Left kidney (tissue), 1 donor: ENCODE measurements at regions not wholly inside any gene's neighbourhood (a gene's known extent, or its start where the extent isn't known, plus 50 kb on each side); places are given as distances from the start of the nearest gene placed in this dataset.

Experiments used
- DNase-seq: peaks from one replicate; pipeline ENCODE4 v3.0.0-alpha.2; 2013

DNA sequence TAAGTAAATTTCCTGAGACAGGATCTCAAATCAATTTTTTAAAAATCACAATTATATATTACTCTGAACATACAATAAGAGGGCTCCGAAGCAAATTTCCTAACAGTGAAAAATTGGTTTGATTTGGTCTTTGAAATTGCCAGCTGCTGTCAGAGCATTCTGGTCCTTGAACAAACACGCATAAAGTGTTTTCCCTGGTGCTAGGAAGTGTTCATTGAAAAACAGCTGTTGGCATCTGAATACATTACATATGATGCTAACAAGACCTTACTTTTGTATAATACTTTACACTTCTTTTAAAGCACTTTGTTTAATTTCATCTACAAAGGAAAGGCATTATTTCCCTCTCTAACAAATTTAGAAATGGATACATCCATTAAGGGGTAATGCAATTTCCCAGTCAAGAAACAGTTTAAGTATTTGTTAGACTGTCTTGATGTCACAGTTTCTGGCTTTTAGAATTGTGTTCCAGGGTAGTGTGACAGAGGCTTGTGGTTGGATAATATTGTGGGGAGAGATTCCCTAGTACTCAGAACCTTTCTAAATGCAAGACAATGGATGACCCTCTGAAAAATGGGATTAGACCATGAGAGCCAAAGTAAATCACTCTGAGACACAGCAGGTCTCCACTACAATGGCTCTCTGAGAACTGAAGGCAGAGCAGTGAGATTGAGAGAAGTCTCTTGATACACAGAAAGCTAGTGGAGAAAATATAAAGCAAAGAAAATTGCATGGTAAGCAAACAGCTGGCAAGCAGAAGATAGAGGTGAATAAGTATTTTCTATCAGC is 299.0 kb downstream of the TRIB2 start:
- DNase-seq, result no peak

DNA sequence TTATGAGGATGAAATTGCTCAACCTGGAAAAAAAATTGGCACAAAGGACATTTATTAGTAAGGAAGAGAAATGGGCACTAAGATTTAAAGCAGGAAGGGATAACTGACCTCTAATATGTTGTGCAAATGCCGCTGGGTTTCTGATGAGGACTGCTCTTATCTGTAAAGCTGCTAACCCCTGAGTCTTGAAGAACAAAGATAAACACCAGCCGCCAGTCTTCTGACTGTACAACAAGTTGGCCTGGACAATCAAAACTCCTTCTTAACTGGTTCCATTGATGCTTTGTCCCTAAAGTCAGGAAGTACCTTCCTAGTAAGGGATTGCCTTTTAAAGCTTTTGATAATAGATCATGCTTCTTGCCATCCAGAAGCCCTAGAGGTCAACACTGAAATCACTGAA is 301.8 kb downstream of the TRIB2 start:
- no peak for DNase-seq

DNA sequence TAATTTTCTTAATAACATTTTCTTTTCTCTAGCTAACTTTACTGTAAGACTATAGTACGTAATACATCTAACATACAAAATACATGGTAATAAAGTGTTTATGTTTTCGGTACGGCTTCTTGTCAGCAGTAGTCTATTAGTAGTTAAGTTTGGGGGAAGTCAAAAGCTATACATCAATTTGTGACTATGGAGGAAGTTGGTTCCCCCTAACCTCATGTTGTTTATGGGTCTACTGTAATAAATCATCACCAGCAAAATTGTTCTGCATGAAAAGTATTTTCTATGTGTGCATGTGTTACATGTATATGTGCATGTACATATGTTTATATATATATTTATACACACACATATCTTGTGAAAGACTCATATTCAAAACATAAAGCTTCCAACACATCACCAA is 303.0 kb downstream of the TRIB2 start:
- DNase-seq, result no peak

DNA sequence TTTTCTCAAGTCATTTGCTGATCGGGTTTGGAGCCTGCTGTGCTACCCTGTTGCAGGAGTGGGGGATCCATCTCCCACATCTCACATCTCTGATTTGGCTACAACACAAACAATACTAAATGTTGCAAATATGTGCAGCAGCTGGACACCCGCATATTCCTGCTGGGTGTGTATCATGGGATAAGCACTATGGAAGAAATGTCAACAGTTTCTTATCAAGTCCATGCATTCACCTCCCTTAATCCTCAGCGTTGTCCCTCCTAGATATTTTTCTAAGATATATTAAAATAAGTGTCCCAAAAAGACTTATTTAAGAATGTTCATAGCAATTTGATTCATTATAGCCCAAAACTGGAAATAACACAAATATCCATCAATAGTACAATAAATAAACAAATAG is 303.7 kb downstream of the TRIB2 start:
- no peak for DNase-seq

DNA sequence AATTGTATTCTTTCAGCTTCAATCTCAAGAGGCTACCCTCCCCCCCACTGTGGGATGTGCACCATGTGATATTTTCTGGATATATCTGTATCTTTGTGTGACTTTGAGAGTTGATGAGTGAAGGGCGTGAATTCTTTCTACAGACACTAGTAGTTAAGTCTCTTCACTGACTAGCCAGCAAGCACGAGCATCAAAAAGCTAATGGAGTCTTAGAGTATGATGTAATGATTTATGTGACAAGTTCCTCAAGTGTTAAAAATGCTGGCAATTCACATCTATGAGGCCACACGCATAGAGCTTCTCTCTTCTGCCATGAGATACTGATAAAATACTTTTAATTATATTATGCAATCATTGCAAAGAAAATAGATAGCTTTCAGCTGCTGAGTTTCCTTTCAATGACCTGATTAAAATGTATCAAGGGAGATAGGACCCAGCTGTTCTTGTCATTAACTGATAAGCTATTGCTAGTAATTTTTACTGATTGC is 304.8 kb downstream of the TRIB2 start:
- no peak for DNase-seq

DNA sequence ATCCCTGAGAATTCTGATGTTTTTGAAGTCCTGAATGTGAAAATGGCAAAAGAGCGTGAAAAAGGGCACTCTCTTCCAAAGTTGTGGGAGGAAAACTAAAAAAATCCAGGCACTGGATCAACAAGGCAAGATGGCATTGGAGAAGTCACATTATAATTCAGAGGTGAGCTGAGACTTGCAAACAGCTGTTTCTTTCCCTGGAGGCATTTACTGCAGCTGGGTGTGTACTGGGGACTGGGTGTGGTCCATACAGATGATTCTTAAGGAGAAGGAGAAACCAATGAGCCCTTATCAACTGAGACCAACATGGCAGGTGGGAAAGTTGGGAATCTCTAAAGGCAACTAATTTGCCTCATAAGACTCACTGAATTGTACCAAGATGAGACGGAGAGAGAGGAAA is 313.9 kb downstream of the TRIB2 start:
- no peak for DNase-seq

DNA sequence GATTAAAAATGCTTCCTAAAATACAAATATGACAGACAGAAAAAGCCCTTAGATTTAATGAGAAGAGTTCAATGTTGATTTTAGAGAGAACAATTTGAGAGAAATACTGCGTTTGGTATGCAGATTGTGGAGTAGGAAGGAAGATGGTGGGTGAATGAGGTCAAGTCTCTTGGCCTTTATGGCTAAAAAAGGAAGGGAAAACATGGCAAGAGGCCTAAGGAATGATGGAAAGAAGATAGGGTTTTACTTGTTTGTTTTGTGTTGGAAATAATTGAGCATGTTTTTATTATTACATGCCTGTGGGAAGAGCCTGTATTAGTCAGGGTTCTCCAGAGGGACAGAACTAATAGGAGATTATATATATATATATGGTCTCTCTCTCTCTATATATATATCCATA is 318.1 kb downstream of the TRIB2 start:
- no peak for DNase-seq

DNA sequence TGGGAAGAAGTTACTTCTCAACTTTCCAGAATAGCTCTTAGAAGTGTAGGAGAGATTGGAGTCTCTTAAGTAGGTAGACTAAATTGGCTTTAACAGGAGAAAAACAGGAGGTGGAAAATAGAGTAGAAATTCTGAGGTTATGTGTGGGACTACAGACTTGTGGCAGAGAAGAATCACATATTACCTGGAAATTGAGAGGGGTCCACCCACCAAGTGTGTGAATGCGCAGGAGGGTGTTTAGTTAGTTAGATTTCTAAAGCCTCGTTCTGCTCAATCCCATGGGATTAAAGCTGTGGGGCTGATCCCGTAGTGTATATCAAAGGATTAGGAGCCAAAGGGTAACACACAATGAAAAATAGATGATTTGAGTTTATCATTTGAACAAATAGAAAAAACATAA is 319.1 kb downstream of the TRIB2 start:
- no peak for DNase-seq

DNA sequence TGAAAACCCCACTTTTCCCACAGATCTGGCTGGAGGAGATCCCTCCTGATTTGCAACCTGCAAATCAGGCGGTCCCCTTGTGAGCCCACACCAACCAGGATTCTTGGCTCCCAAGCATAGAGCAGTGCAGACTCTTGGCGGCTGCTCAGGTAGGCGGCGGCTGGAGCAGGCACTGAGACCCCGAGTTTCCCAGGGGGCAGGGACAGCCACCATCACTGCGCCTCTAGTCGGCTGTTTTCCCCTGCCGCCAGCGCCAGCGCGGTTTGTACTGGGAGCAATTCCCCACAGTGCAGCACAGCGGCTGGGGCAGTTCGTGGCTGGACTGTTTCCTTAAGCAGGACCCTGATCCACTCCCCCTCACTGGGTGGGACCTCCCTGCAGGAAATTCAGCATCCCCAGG is 323.3 kb downstream of the TRIB2 start:
- no peak for DNase-seq

DNA sequence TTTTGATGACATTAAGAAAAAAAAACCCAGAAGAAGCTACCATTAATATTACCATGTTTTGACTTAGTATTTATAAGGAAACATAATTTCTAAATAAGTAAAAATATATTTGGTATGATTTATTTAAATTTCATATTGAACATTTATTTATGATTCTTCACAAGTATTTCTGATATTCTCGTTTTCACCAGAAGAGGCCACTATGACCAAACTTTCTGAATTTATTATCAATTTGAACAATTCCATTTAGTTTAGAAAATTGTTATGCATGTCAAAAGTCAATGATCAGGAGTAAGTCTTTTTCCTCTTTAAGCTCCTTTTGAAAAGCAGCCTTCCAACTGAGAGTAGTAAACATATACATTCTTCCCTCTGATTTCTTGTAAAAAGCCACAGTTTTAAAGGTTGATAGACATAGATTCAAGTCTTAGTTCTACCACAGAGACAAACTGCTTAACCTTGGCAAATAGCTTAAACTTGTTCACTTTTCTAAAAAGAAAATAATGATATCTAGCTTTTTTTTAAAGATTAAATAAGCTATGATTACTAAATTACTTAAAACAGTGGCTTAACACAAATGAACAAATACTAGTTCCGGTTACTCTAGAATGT is 329.9 kb downstream of the TRIB2 start:
- no peak for DNase-seq

DNA sequence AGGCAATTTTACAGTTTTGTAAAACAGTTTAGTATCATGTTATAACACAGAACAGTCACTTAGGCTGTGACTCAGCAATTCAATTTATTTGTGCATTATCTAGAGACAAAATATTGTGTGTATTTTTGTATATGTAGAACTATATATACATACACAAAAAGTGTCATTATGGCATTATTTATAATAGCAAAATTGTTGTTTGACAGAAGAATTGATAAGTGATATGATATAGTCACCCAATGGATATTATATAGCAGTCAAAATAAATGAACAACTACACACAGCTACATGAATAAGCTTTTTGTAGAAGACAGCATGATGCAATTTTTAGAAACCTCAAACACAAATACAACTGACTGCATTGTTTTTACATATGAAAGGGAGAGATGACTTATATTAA is 334.0 kb downstream of the TRIB2 start:
- no peak for DNase-seq

DNA sequence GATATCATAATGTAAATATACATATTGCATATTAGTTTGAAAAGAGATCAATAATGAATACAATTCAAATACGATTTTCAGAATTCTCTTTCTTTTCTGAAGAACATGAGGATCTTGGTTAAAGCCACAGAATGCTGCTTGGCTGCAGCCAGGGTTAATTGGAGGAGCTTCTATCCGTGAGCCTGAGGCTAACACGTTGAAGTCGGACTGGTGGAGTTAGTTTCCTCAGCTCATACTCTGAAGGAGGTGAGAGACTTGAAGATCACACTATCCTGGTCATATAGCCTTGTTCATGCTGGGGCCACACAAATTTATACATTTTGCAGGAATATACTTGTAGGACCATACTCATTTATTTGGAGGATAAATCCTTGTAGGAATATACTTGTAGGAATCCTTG is 335.8 kb downstream of the TRIB2 start:
- no peak for DNase-seq

DNA sequence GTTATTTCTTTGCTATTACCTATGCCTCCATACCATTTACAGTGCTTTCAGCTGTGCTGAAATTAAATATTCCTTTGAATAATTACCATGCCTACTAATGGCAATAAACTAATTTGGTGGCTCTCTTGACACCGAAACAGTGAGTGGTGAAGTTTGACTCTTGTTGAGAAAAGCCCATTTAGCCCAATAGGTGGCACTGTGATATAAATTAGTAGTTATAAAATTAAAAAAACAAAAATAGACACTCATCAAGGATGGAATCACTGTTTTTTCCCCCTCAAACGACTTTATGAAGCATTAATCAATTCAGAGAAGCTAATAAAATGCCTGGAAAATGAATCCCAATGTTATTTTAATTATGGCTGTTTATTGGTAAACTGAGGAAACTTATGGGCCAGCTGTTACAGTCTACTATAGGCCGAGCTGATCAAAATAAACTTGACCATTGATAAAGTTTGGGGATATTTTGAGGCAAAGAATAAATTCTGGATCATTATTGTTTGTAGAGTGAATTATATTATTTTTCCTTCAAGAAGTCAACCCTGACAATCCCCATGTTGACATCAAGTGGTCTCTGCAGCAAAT is 339.6 kb downstream of the TRIB2 start:
- DNase-seq, result peak; percentile 19

DNA sequence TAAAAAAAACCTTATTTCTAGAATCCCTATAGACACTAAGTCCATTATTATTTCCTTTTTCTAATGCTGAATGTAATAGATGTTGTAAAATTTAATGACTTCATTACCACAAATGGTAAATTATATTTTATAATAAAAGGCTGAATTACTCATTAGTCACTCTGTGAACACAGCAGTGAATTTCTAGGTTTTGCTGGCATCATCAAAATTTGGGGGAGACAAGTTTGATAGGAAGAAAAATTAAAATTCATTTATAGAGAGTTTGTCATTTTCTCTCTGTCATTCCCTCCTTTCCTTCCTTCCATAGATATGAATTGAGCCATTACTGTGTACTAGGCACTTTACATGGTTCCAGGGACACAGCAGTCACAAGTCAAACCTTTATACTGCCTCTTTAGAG is 340.9 kb downstream of the TRIB2 start:
- DNase-seq, result no peak

DNA sequence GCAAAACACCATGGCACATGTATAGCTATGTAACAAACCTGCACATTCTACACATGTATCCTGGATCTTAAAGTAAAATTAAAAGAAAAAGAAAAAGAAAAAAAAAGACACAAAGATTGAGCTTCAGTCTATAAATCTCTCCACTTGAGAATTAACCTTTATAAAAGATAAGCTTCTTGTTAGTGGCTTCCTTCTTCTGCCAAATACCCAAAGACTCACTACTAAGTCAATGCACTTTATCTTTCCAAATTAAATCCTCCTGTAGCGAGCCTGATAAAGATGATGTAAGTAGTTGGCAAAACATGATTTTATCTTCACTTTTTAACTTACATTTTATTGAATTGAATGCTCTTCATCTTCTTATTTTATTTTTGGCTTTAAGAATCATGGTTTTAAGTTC is 349.9 kb downstream of the TRIB2 start:
- no peak for DNase-seq

DNA sequence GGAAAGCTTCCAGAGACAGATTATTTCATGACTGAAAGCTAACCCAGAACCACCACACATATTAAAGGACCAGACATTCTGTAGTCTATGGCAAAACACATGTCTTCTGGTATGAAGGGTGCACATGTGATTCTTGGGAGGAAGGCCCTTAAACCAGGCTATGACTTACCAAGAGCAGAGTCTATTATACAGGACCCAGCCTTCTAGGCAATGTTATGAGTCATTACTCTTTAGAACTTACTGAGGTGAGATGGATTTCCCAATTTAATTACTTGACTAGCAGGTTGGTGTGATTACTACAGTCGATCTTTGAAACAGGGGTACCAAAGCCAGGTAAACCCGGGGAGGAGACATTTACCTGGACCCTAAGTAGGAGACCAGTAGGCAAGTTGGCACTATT is 350.8 kb downstream of the TRIB2 start:
- no peak for DNase-seq

DNA sequence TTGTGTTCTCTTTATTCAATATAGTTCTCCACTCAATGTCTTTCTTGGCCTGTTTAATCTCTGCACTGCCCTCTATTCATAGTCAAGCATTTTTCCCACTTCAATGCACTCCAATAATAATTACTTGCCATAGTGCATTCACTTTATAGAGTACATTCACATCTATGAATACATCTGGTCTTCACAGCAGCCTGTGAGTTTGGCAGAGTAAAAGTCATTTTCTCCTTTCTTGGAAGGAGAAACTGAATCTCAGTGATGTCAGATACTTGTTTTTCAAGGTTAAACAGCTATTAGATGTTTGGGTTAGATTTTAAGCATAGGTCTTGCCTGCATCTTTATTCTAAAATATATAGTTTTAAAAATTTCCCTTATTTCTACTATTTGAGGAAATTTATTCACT is 373.2 kb downstream of the TRIB2 start:
- no peak for DNase-seq

DNA sequence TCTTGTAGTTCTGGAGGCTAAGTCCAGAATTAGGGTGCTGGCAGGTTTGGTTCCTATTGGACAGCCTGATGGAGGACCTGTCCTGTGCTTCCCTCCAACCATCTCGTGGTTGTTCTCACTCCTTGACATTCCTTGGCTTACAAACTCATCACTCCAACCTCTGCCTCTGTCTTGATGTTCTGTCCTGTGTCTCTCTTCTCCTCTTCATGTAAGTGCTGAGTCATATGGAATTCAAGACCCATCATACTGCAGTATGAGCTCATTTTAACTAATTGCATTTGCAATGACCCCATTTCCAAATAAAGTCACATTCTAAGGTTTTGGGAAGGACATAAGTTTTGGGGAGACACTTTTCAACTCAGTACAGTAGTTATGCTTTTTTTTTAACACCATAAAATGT is 374.7 kb downstream of the TRIB2 start:
- no peak for DNase-seq

DNA sequence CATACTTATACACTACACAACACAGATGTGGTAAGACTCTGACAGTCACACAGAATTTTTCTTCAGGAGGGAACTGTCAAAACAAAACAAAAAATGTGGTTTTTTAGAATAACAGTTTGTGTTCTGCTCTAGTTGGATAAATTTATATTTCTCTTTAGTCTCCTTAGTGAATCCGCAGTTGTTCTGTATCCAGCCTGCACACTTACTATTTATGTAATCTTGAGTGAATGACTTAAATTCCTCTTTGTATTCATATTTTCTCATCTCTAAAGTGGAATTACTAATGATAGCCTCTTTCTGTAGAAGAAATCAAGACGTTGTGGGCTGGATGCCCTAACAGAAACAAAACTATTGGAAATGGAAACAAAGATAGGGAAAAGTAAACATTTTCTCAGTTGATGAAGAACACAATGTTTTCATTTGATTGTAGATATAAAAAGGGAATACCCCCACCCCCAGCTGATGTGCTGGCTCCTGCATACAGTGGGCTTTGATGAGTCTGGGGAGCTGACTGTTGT is 375.2 kb downstream of the TRIB2 start:
- DNase-seq, result no peak

DNA sequence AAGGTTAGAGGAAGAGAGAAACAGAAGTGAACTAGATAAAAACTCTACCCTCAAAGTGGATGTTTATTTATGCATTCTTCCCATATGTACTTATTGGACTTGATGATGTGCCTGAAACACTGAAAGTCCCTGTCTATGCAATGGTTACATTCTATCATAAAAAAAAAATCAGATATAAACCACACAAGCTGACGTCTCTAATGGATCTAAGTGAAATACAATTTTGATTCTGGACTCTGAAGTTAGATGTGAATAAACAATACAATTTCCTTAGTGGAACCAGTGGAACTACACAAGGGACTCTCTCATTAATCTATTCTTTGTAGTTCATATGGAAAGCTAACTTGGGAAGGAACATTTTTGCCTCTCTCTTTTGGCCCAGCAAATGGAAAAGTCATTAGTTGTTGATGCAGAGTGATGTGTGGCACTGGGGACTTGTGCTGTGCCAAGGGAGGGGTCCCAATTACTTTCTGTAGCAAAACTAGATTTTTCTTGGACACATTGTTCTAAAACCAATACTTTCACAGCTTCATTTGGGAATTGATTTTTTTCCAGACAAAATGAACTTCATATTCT is 376.8 kb downstream of the TRIB2 start:
- DNase-seq, result no peak

DNA sequence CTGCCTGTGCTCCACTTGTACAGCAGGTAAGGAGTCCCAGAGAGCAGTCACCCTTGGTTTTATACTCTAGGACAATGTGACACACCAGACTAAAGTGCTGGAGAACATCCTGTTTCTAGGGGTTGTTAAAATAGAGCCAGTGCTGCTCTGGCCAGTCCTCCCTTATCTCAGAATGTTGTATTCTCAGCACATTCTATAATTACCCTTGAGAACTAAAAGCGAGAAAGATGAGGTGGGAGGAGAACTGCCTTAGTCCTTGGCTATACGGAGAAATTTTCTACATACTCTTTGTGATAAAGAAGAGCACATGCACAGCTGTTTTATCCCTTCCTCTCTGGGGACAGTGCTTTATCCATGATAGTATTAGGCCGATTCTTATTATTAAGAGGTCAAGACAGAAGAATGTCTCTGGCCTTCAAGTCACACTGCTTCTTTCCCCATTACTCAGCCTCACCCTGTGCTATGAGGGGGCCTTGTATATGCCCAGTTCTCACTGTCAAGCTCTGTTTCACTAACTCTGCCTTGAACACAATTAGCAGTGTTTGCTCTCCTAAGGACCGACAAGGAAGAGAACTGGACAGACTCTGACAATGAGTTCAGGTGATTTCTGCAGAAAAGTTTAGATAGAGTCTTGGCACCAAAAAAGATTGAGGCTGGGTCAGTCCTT is 385.8 kb downstream of the TRIB2 start:
- no peak for DNase-seq

DNA sequence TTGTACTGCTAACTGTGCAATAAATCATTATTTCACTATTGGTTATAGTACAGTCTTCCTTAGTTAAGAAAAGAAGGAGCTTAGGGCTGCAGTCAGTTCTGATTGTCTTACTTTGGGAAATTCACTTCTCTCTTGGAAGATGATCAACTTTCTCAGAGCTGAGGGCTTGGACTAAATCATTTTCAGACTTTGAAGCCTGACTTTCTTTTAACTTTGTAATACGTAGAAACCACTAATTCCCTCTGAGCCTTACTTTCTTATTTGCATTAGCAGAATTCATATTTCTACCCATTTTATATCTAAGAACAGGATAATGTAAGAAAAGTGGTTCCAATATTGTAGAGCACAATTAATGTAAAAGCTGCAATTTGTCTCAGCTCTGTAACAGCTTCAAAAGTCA is 386.4 kb downstream of the TRIB2 start:
- no peak for DNase-seq
